Iris pigment epithelial cell (primary cell): ENCODE measurements at regions not wholly inside any gene's neighbourhood (a gene's known extent, or its start where the extent isn't known, plus 50 kb on each side); places are given as distances from the start of the nearest gene placed in this dataset.

Experiments
- DNase-seq: peaks from one replicate; pipeline ENCODE4 v3.0.0-alpha.2; 2011; ENCODE audit warnings: low read depth

- peak; percentile 95 for DNase-seq
These were observed 142.5 kb upstream of the TNS3 start for GRCh38 chr7:47724335-47724982.

- DNase-seq, result no peak
These were observed 140.2 kb upstream of the TNS3 start for GRCh38 chr7:47722126-47722525.

- DNase-seq, result no peak
These were observed 139.8 kb upstream of the TNS3 start for GRCh38 chr7:47721670-47722069.

- DNase-seq, result no peak
These were observed 139.0 kb upstream of the TNS3 start for GRCh38 chr7:47720907-47721244.

GRCh38 chr7:47720141-47720906 is 138.4 kb upstream of the TNS3 start:
- peak; percentile 86 for DNase-seq

- no peak for DNase-seq
These were observed 137.8 kb upstream of the TNS3 start for GRCh38 chr7:47719675-47720074.

GRCh38 chr7:47715631-47716068 is 133.7 kb upstream of the TNS3 start:
- DNase-seq, result no peak

GRCh38 chr7:47714669-47715607 is 133.0 kb upstream of the TNS3 start:
- no peak for DNase-seq

- DNase-seq, result no peak
These were observed 131.7 kb upstream of the TNS3 start for GRCh38 chr7:47713595-47713994.

- DNase-seq, result no peak
These were observed 130.5 kb upstream of the TNS3 start for GRCh38 chr7:47712416-47712815.

- DNase-seq, result no peak
These were observed 129.9 kb upstream of the TNS3 start for GRCh38 chr7:47711776-47712175.

- DNase-seq, result peak; percentile 40
These were observed 128.5 kb upstream of the TNS3 start for GRCh38 chr7:47710201-47710935.

- DNase-seq, result no peak
These were observed 127.5 kb upstream of the TNS3 start for GRCh38 chr7:47709451-47709850.

GRCh38 chr7:47709051-47709450 is 127.1 kb upstream of the TNS3 start:
- DNase-seq, result no peak

GRCh38 chr7:47707583-47707982 is 125.7 kb upstream of the TNS3 start:
- DNase-seq, result no peak

- DNase-seq, result no peak
These were observed 123.0 kb upstream of the TNS3 start for GRCh38 chr7:47704936-47705335.

- no peak for DNase-seq
These were observed 120.2 kb upstream of the TNS3 start for GRCh38 chr7:47702080-47702479.

GRCh38 chr7:47698386-47698785 is 116.5 kb upstream of the TNS3 start:
- DNase-seq, result peak; percentile 5

- DNase-seq, result no peak
These were observed 115.6 kb upstream of the TNS3 start for GRCh38 chr7:47697543-47697942.

GRCh38 chr7:47696152-47696710 is 114.3 kb upstream of the TNS3 start:
- no peak for DNase-seq

GRCh38 chr7:47693216-47693615 is 111.3 kb upstream of the TNS3 start:
- peak; percentile 47 for DNase-seq

- DNase-seq, result no peak
These were observed 110.1 kb upstream of the TNS3 start for GRCh38 chr7:47691988-47692387.
